Loucy (cell line): ENCODE measurements at regions not wholly inside any gene's neighbourhood (a gene's known extent, or its start where the extent isn't known, plus 50 kb on each side); places are given as distances from the start of the nearest gene placed in this dataset.

Experiments used
- H2AFZ ChIP-seq: fragments of 200-600 bp; sonication (generic); 2 replicates; pipeline ENCODE4 v1.6.0; 2016; ENCODE audit warnings: antibody characterized with exemption, mild to moderate bottlenecking, low read length, moderate library complexity
- H3F3A ChIP-seq: fragments of 200-600 bp; 2 replicates; pipeline ENCODE4 v1.6.0; 2016; ENCODE audit warnings: antibody characterized with exemption, low read depth, mild to moderate bottlenecking
- H3K27me3 ChIP-seq: fragments of 200-600 bp; sonication (generic); 2 replicates; pipeline ENCODE4 v1.6.1; 2014; ENCODE audit warnings: low read length, mild to moderate bottlenecking; ENCODE audit not compliant: insufficient read depth, poor library complexity, severe bottlenecking
- H3K36me3 ChIP-seq: fragments of 200-600 bp; sonication (generic); 2 replicates; pipeline ENCODE4 v1.6.1; 2016; ENCODE audit warnings: low read length; ENCODE audit not compliant: insufficient read depth
- H3K4me1 ChIP-seq: fragments of 200-600 bp; sonication (generic); 2 replicates; pipeline ENCODE4 v1.5.1; 2014; ENCODE audit warnings: low read length, mild to moderate bottlenecking; ENCODE audit not compliant: insufficient read depth, poor library complexity, severe bottlenecking
- H3K4me2 ChIP-seq: fragments of 200-600 bp; sonication (generic); 2 replicates; pipeline ENCODE4 v1.6.0; 2014; ENCODE audit warnings: antibody characterized with exemption, low read length, low read depth, mild to moderate bottlenecking; ENCODE audit not compliant: poor library complexity, severe bottlenecking
- H3K4me3 ChIP-seq: fragments of 200-600 bp; sonication (generic); 2 replicates; pipeline ENCODE4 v1.5.1; 2014; ENCODE audit warnings: low read length, mild to moderate bottlenecking, mixed read lengths; ENCODE audit not compliant: poor library complexity, severe bottlenecking
- H3K79me2 ChIP-seq: fragments of 200-600 bp; sonication (generic); 2 replicates; pipeline ENCODE4 v1.6.1; 2014; ENCODE audit warnings: low read length; ENCODE audit not compliant: insufficient read depth
- H3K9ac ChIP-seq: fragments of 200-600 bp; sonication (generic); 2 replicates; pipeline ENCODE4 v1.6.0; 2014; ENCODE audit warnings: mild to moderate bottlenecking, low read depth, low read length, moderate library complexity; ENCODE audit not compliant: poor library complexity, severe bottlenecking
- H3K9me2 ChIP-seq: fragments of 200-600 bp; sonication (generic); replicated peaks from 2 replicates; pipeline ENCODE4 v1.6.1; 2016; ENCODE audit warnings: low read depth, low read length, mixed read lengths
- H3K9me3 ChIP-seq: fragments of 200-600 bp; sonication (generic); 2 replicates; pipeline ENCODE4 v1.6.1; 2014; ENCODE audit warnings: mild to moderate bottlenecking, antibody characterized with exemption, low read length, low read depth; ENCODE audit not compliant: insufficient read depth
- H4K20me1 ChIP-seq: fragments of 200-600 bp; sonication (generic); 2 replicates; pipeline ENCODE4 v1.6.0; 2014; ENCODE audit warnings: antibody characterized with exemption, low read length, mild to moderate bottlenecking; ENCODE audit not compliant: insufficient read depth, poor library complexity, severe bottlenecking
- CTCF ChIP-seq: fragments of 200-600 bp; sonication (generic); conservative IDR thresholded peaks from 2 replicates; pipeline ENCODE4 v1.5.1; 2014; ENCODE audit warnings: mild to moderate bottlenecking, antibody characterized with exemption, low read length
- EZH2phosphoT487 ChIP-seq: fragments of 200-600 bp; IDR thresholded peaks from 2 replicates; pipeline ENCODE4 v1.6.1; 2018; ENCODE audit warnings: antibody characterized with exemption, mild to moderate bottlenecking, moderate library complexity, borderline replicate concordance

GRCh38 chr4:79088946-79089691, 149.9 kb upstream of the PAQR3 start:
- H3K27me3 ChIP-seq = no peaks in the 10 kb centered on the region
- H3K4me3 ChIP-seq = no peak overlapping the region
- no peaks in the 10 kb centered on the region for H3F3A ChIP-seq
- H4K20me1 ChIP-seq = no peaks in the 10 kb centered on the region
- no peaks in the 10 kb centered on the region for H3K36me3 ChIP-seq
- no peaks in the 10 kb centered on the region for H3K9me2 ChIP-seq
- peaks cover 10% of the 10 kb centered on the region for H3K4me1 ChIP-seq
- no peaks in the 10 kb centered on the region for H3K79me2 ChIP-seq
- H3K9ac ChIP-seq = no peak overlapping the region
- H2AFZ ChIP-seq = no peak overlapping the region
- no peaks in the 10 kb centered on the region for H3K9me3 ChIP-seq
- no peak overlapping the region for H3K4me2 ChIP-seq
- TF ChIP-seq CTCF (no peak), EZH2phosphoT487 (no peak)

GRCh38 chr4:79087071-79087470, 147.8 kb upstream of the PAQR3 start:
- Histone ChIP-seq H4K20me1 (no peaks in the 10 kb centered on the region), H3K4me1 (no peaks in the 10 kb centered on the region)

DNA sequence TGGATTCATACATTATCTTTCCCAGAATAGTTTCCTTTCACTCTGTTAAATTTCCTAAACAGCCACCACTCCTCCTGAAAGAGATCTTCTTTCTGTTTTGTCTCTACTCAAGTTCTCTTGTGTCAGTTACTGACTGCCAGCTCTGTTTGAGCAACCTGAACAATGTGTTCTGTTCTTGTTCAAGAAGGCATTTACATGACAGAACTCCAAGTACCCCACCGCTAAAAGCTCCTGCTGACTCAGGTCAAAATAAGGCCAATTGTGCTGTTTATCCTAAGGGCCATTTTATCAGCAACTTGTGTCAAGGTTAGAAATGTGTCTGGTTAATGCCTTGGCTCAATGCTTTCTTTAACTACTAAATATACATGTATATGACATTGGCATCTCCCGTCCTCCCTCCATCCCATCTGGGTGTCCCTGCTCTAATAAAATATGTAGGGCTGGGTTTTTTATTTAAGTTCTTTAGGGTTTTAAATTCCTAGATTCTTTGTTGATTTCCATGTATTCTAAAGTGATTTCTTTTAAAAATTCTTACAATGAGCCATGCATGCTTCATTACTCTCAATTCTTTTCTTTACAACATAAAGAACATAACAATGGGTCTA, 144.3 kb upstream of the PAQR3 start:
- Histone ChIP-seq H3K36me3 (no peaks in the 10 kb centered on the region), H3K79me2 (no peaks in the 10 kb centered on the region), H2AFZ (no peak overlapping the region), H3F3A (no peaks in the 10 kb centered on the region), H3K9me2 (no peaks in the 10 kb centered on the region), H3K27me3 (no peaks in the 10 kb centered on the region), H3K9me3 (peaks cover 8% of the 10 kb centered on the region), H3K4me3 (no peak overlapping the region), H4K20me1 (no peaks in the 10 kb centered on the region), H3K9ac (no peak overlapping the region), H3K4me1 (no peaks in the 10 kb centered on the region), H3K4me2 (no peak overlapping the region)
- TF ChIP-seq CTCF (no peak), EZH2phosphoT487 (no peak)

More at GRCh38 chr4:79087071-79087470, 147.8 kb upstream of the PAQR3 start:
- Histone ChIP-seq H3K27me3 (no peaks in the 10 kb centered on the region), H3F3A (no peaks in the 10 kb centered on the region), H3K4me2 (no peak overlapping the region), H3K9me2 (no peaks in the 10 kb centered on the region), H3K36me3 (no peaks in the 10 kb centered on the region), H3K4me3 (no peak overlapping the region), H3K9ac (no peak overlapping the region), H2AFZ (no peak overlapping the region), H3K79me2 (no peaks in the 10 kb centered on the region), H3K9me3 (peaks cover 2% of the 10 kb centered on the region)
- no peak for TF ChIP-seq EZH2phosphoT487
- no peak for TF ChIP-seq CTCF
